Stimulated activated CD4-positive, alpha-beta T cell treated with anti-CD3 and anti-CD28 coated beads, Interleukin-2, amount 100 ng/mL, for 48 hours (primary cell): ENCODE measurements at regions not wholly inside any gene's neighbourhood (a gene's known extent, or its start where the extent isn't known, plus 50 kb on each side); places are given as distances from the start of the nearest gene placed in this dataset.
"Not testable (repeated sequence)": the region's sequence is repeated elsewhere in the genome, so short reads cannot be mapped to it uniquely, and the experiment has no call there.

Source experiments
- DNase-seq, 2 donors: peaks; one replicate each; pipeline ENCODE4 v3.0.0-alpha.2; 2020

DNA sequence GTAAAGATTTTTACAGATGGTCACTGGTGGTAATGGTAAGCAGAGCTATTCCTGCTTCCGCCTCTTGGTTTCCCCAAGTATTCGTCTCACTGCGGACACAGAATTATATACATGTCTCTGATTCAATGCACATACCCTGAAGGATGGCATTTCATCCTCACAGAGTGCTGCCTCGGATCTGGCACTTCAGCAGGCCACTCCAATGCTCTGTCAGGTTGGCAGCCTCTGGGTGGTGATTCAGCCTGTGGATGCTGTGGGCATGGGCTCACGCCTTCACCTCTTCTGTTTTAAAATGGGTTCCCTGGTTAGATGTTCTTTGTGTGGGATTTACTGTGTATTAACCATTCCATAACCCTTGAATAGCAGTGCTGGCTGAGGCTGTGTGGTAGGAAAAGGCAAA, 182.6 kb upstream of the ZNF608 start:
- no peak for DNase-seq

DNA sequence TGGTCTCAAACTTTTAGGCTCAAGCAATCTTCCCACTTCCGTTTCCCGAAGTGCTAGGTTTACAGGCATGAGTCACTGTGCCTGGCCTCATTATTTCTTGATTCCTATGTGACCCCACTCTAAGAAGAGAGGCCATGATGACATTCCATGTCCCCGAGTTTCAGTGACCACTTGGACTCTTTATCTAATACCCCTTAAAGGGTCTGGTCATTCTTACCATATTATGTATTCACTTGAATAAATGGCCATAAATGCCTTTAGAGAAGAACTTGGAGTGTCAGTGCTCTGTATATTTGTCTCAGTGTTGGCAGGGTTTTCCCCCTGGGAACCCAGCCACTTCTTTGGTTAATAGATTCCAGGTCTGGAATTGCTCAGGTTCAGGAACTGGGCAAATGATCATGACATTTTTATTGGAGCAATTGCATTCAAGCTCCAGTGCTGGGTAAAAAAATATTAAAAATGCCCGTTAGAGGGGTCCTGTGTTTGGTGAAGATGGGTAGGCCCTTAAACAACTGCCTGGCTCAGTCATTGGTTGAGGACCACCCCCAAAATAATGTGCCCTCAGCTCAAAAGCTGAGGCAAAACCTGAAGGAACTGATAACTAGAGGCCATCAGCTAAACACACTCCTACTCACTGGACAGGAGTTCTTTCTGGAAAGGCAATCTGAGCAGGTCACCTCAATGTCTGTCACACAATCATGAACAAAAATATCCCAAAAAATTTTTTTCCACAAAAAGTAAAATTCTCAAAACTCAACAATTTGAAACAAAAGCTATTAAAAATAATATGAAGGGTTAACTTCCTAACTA, 186.6 kb upstream of the ZNF608 start:
- DNase-seq, result no peak

DNA sequence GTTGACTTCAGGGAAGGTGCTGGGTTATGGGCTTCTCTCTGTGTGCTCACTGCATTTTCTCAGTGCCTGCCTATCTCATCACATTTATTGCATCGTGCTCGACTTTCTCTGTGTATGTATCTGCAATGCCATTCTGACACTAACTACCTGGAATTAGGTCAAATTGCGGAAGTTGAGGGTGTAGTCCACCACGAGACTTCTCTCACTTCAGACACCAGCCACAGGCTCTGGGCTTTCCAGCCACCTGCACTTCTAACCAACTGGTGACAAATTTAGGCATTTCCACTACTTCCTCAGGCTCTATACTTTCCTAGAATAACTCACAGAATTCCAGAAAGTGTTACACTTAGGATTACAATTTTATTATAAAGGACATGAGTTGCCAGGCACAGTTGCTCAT, 188.6 kb upstream of the ZNF608 start:
- no peak for DNase-seq

DNA sequence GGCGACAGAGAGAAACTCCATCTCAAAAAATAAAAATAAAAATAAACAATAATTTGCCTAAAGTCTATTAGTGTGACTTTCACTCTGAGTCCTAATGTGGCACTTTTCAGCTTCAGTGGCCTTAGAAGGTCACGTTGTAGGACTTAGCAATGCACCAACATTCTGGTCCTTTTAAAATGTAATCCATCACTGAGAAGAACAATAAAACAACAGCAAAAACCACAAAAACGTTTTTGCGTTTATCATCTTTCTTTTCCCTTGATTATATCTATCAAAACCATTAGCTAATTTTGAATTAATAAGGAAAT, 190.1 kb upstream of the ZNF608 start:
- no peak for DNase-seq

GRCh38 chr5:124941051-124942049, 194.9 kb upstream of the ZNF608 start:
- DNase-seq, result no peak

GRCh38 chr5:124948062-124948753, 201.8 kb upstream of the ZNF608 start:
- DNase-seq, result no peak

DNA sequence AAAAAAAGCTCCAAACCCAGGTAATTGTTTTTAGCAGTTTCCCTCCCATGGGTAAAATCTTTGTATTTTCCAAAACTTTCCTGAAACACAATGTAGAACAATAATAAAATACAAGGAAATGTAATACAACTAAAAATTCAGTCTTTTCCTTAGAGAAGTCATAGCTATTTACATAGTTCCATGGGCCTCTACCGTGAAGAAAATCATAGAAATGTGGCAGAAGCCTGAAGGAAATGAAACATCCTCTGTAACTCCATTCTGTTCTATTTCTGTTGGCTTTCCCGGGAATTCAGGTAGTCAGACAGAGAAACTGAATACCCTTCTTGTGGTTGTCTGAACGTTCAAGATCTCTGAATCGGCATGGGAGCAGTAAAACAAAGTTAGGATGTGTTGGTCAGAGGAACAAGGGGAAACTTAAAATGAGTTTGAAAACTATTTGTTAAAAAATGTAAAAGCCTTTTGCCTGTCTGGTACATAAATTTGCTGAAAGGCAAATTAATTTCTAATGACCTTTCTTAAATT, 202.4 kb upstream of the ZNF608 start:
- no peak for DNase-seq

- DNase-seq, result no peak
These were observed 203.4 kb upstream of the ZNF608 start for GRCh38 chr5:124949862-124950261.

GRCh38 chr5:124951105-124951504, 204.7 kb upstream of the ZNF608 start:
- DNase-seq, result no peak

DNA sequence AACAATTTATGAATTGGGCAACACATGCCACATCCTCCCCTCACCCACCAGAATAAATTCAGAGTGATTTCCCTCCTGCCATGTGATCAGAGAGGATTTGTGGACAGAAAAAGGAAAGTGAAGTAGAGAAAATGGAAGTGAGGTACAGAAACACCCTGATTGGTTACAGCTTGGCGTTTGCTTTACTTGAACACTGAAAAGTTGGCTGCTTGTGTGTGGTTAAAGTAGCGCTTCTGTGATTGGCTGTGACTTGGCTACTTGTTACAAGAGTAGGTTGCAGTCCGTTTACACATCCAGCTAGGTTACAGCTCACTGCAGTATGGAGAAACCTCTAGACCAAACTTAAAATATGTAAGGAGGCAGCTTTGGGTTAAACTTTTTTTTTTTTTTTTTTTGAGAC, 205.2 kb upstream of the ZNF608 start:
- DNase-seq, result no peak

DNA sequence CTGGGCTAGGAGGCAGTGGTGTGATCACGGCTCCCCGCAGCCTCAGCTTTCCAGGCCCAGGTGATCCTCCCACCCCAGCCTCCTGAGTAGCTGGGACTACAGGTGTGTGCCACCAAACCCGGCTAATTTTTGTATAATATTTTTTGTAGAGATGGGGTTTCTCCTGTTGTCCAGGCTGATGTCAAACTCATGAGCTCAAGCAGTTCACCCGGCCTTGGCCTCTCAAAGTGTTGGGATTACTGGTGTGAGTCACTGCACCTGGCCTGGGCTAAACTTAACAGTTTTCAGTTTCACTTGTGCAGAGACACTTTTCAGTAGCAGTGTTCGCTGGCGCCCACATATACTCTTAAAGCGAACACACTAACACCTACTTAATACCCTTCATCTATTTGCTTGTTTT, 205.6 kb upstream of the ZNF608 start:
- DNase-seq, result no peak

GRCh38 chr5:124952566-124952965, 206.1 kb upstream of the ZNF608 start:
- DNase-seq, result no peak

GRCh38 chr5:124954784-124955183, 208.3 kb upstream of the ZNF608 start:
- DNase-seq, result no peak

- DNase-seq, result no peak
These were observed 210.1 kb upstream of the ZNF608 start for GRCh38 chr5:124956471-124957029.

GRCh38 chr5:124957063-124957462, 210.6 kb upstream of the ZNF608 start:
- no peak for DNase-seq

DNA sequence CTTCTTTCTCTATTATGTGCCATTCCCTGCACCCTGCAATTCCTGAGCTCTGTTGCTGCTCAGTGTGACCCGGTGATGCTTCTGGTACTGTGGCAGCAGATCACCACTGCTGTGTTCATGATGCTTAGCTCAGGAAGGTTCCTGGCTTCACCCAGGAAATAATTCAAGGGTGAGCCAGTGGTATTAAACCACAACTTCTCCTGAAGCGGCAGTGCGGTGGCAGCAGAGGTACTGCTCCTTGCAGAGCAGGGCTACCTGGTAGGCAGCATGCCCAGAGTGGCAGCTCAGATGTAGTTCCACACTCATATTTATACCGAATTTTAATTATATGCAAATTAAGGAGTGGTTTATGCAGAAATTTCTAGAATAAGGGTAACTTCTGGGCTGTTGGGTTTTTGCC, 213.8 kb upstream of the ZNF608 start:
- no peak for DNase-seq

GRCh38 chr5:124961521-124961920, 215.1 kb upstream of the ZNF608 start:
- no peak for DNase-seq

GRCh38 chr5:124962111-124962510, 215.7 kb upstream of the ZNF608 start:
- no peak for DNase-seq

DNA sequence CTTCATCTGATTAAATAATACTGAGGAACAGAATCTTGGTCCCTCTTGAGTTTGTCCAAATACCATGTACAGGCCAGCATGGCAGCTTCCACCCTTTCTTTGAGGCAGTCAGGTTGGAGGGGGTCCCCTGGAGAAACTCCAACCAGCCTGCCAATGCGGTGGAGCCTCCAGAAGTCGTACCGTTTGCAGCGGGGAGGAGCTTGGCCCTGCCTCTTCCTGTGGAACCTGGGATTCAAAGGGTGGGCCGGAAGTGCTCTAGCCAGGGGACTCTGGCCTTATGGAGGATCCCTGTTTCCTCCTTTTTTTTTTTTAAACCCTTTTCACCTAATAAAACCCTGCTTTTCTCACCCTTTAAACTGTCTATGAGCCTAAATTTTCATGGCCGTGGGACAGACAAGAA, 216.3 kb upstream of the ZNF608 start:
- no peak for DNase-seq

GRCh38 chr5:124963236-124963919, 216.9 kb upstream of the ZNF608 start:
- no peak for DNase-seq

DNA sequence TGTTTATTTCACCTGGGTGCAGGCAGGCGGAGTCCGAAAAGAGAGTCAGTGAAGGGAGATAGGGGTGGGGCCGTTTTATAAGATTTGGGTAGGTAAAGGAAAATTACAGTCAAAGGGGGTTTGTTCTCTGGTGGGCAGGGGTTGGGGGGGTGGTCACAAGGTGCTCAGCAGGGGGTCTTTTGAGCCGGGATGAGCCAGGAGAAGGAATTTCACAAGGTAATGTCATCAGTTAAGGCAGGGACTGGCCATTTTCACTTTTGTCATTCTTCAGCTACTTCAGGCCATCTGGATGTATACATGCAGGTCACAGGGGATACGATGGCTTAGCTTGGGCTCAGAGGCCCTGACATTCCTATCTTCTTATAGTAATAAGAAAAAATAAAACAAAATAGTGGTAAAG, 220.3 kb upstream of the ZNF608 start:
- DNase-seq, result not testable (repeated sequence)

- not testable (repeated sequence) for DNase-seq
These were observed 223.9 kb upstream of the ZNF608 start for GRCh38 chr5:124970381-124970780.
